HepG2 (cell line): ENCODE measurements at regions not wholly inside any gene's neighbourhood (a gene's known extent, or its start where the extent isn't known, plus 50 kb on each side); places are given as distances from the start of the nearest gene placed in this dataset.

Experiments
- ATAC-seq: fragments of 200-7000 bp; cut with Tn5 transposase; 3 replicates; pipeline ENCODE4 v1.9.1; 2020; ENCODE audit warnings: mild to moderate bottlenecking, moderate library complexity
- BruUV-seq: library from RNA; stranded (reverse); fragments of 400-500 nt; replicated peaks from 2 replicates; lab custom pipeline; 2021; lab: Mats Ljungman, UMichigan
- CTCF ChIA-PET: fragments of 300-600 bp; formaldehyde crosslinking; extraction: SDS; loops from one replicate; lab custom pipeline; 2021; ENCODE audit warnings: low total read pairs, inconsistent platforms, low intra/inter-chr PET ratio; lab: Yijun Ruan, JAX
- POLR2A ChIA-PET: fragments of 350-600 bp; sonication (Branson Sonifier 250); formaldehyde crosslinking; loops from one replicate; lab custom pipeline; 2020; ENCODE audit warnings: antibody characterized with exemption, inconsistent platforms; lab: Yijun Ruan, JAX
- DNase-seq: peaks from one replicate; pipeline ENCODE4 v3.0.0-alpha.2; 2015; ENCODE audit warnings: low spot score
- FAIRE-seq: peaks from 3 replicates; lab custom pipeline; 2011; peaks lifted over from hg19 to GRCh38; lab: Jason Lieb, UNC
- H2AFZ ChIP-seq: one replicate; pipeline ENCODE4 v1.6.1; 2011; ENCODE audit warnings: low read length, inconsistent platforms
- H3K27ac ChIP-seq: fragments of 300-600 bp; 3 replicates; pipeline ENCODE4 v1.8.0; 2011; ENCODE audit warnings: mixed run types, mild to moderate bottlenecking, mixed read lengths, low read length, inconsistent platforms; ENCODE audit not compliant: insufficient read depth; ENCODE audit errors: extremely low read length
- H3K27me3 ChIP-seq, 2 experiments: fragments of 200-600 bp in 1 of 2; 2 replicates in 1 of 2; 3 replicates in 1 of 2; pipeline versions ENCODE4 v1.6.0 to v1.8.0; 2011; ENCODE audit warnings: low read length in 2 of 2, mild to moderate bottlenecking in 2 of 2, moderate library complexity in 2 of 2, inconsistent platforms in 1 of 2; ENCODE audit not compliant: insufficient read depth in 2 of 2, control insufficient read depth in 1 of 2
- H3K36me3 ChIP-seq, 2 experiments: fragments of 200-600 bp in 1 of 2; replicated peaks in 1 of 2; 2 replicates in 1 of 2; 3 replicates in 1 of 2; pipeline versions ENCODE4 v1.5.1 to v1.8.0; 2011; ENCODE audit warnings: low read length in 2 of 2, inconsistent platforms in 1 of 2; ENCODE audit not compliant: insufficient read depth in 2 of 2, control insufficient read depth in 1 of 2
- H3K4me1 ChIP-seq: 2 replicates; pipeline ENCODE4 v1.5.1; 2012; ENCODE audit warnings: low read length, inconsistent platforms; ENCODE audit not compliant: insufficient read depth
- H3K4me2 ChIP-seq: 2 replicates; pipeline ENCODE4 v1.6.0; 2011; ENCODE audit warnings: low read depth, low read length, inconsistent platforms
- H3K4me3 ChIP-seq, 3 experiments: fragments of 200-600 bp in 1 of 3; sonication (generic), shearing (Covaris generic) in 1 of 3; replicated peaks in 1 of 3; 2 replicates each; pipeline ENCODE4 v1.5.1; 2011 to 2016; ENCODE audit warnings: low read length in 3 of 3, inconsistent platforms in 2 of 3, low read depth in 2 of 3, mild to moderate bottlenecking in 2 of 3, control low read depth in 1 of 3, mixed read lengths in 1 of 3; ENCODE audit not compliant: insufficient read depth in 1 of 3
- H3K79me2 ChIP-seq: one replicate; pipeline ENCODE4 v1.6.1; 2011; ENCODE audit warnings: low read length, inconsistent platforms; ENCODE audit not compliant: insufficient read depth
- H3K9ac ChIP-seq: 2 replicates; pipeline ENCODE4 v1.6.0; 2011; ENCODE audit warnings: mild to moderate bottlenecking, low read depth, low read length, inconsistent platforms; ENCODE audit not compliant: insufficient read depth
- H3K9me3 ChIP-seq: 2 replicates; pipeline ENCODE4 v1.5.1; 2012; ENCODE audit warnings: mild to moderate bottlenecking, low read length
- H4K20me1 ChIP-seq: 2 replicates; pipeline ENCODE4 v1.6.0; 2011; ENCODE audit warnings: inconsistent platforms, mild to moderate bottlenecking, low read length, moderate library complexity; ENCODE audit not compliant: insufficient read depth
- EED ChIP-seq: sonication (generic); formaldehyde crosslinking; IDR thresholded peaks from 2 replicates; pipeline ENCODE4 v1.5.0; 2020; ENCODE audit warnings: mild to moderate bottlenecking, missing genetic modification reagents
- WGBS: methylation state at CpG from one replicate; pipeline ENCODE4 v1.1.6; 2017; ENCODE audit warnings: low lambda C conversion rate; 5-methylcytosine and 5-hydroxymethylcytosine counted together
- in situ Hi-C: cut with HindIII; loops from 2 replicates; pipeline ENCODE4 v1.10.0; 2017; ENCODE audit warnings: low pct_unique_long_range_greater_than_20kb; ENCODE audit not compliant: extremely low pct_ligation_motif_present
- intact Hi-C: fragments of 100-400 bp; cut with micrococcal nuclease; formaldehyde crosslinking; loops from one replicate; pipeline ENCODE4 v1.10.0; 2022; ENCODE audit not compliant: unreplicated experiment
- TF ChIP-seq, protein P1 (sequence below): sonication (generic); formaldehyde crosslinking; IDR thresholded peaks from 2 replicates; pipeline ENCODE4; 2020; ENCODE audit warnings: missing genetic modification reagents, mild to moderate bottlenecking, borderline replicate concordance
- TF ChIP-seq, protein P2 (sequence below): sonication (generic); formaldehyde crosslinking; IDR thresholded peaks from 2 replicates; pipeline ENCODE4 v1.9.0; 2021; ENCODE audit warnings: missing genetic modification reagents, borderline replicate concordance

DNA sequence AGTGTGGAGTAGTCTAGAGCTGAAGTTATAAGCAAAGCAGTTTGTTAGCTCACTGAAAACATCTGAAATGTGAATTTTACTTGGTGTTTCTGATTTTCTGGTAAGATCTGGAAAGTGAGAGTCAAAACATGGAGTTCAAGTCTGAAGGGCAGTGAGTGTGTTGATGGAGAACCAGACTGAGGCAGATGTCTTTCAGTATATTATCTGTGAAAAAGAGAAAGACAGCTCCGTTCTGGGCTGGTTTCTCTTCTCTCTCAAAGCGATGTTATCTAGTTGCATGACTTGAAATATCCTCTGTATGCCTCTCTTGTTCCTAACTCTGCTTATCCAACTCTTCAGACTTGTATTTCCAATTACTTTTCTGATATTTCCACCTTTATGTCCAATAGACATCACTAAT, 381.9 kb upstream of the RGS6 start:
- H3K4me1 ChIP-seq, result peaks cover 29% of the 10 kb centered on the region
- DNase-seq (no peak), ATAC-seq (no peak), FAIRE-seq (no peak)
- H3K4me3 ChIP-seq, result no peak overlapping the region
- in situ Hi-C loops (no loop called here), intact Hi-C loops (no loop called here)
- no peak overlapping the region for H3K9ac ChIP-seq
- BruUV-seq, result no TSS peak
- H3K4me2 ChIP-seq, result no peak overlapping the region
- H3K79me2 ChIP-seq, result no peaks in the 10 kb centered on the region
- POLR2A ChIA-PET, result no interaction called here
- H4K20me1 ChIP-seq, result peaks cover 3% of the 10 kb centered on the region; the same call in 1 of the 2 replicates
- H3K27me3 ChIP-seq, result no peaks in the 10 kb centered on the region
- H3K9me3 ChIP-seq, result no peaks in the 10 kb centered on the region
- 91% methylated on average over 2 of the region's 2 CpGs for WGBS
- H2AFZ ChIP-seq, result no peak overlapping the region
- CTCF ChIA-PET, result no interaction called here
- TF ChIP-seq, protein P1, sequence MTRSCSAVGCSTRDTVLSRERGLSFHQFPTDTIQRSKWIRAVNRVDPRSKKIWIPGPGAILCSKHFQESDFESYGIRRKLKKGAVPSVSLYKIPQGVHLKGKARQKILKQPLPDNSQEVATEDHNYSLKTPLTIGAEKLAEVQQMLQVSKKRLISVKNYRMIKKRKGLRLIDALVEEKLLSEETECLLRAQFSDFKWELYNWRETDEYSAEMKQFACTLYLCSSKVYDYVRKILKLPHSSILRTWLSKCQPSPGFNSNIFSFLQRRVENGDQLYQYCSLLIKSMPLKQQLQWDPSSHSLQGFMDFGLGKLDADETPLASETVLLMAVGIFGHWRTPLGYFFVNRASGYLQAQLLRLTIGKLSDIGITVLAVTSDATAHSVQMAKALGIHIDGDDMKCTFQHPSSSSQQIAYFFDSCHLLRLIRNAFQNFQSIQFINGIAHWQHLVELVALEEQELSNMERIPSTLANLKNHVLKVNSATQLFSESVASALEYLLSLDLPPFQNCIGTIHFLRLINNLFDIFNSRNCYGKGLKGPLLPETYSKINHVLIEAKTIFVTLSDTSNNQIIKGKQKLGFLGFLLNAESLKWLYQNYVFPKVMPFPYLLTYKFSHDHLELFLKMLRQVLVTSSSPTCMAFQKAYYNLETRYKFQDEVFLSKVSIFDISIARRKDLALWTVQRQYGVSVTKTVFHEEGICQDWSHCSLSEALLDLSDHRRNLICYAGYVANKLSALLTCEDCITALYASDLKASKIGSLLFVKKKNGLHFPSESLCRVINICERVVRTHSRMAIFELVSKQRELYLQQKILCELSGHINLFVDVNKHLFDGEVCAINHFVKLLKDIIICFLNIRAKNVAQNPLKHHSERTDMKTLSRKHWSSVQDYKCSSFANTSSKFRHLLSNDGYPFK (CRISPR knock-in tag), result no peak
- TF ChIP-seq, protein P2, sequence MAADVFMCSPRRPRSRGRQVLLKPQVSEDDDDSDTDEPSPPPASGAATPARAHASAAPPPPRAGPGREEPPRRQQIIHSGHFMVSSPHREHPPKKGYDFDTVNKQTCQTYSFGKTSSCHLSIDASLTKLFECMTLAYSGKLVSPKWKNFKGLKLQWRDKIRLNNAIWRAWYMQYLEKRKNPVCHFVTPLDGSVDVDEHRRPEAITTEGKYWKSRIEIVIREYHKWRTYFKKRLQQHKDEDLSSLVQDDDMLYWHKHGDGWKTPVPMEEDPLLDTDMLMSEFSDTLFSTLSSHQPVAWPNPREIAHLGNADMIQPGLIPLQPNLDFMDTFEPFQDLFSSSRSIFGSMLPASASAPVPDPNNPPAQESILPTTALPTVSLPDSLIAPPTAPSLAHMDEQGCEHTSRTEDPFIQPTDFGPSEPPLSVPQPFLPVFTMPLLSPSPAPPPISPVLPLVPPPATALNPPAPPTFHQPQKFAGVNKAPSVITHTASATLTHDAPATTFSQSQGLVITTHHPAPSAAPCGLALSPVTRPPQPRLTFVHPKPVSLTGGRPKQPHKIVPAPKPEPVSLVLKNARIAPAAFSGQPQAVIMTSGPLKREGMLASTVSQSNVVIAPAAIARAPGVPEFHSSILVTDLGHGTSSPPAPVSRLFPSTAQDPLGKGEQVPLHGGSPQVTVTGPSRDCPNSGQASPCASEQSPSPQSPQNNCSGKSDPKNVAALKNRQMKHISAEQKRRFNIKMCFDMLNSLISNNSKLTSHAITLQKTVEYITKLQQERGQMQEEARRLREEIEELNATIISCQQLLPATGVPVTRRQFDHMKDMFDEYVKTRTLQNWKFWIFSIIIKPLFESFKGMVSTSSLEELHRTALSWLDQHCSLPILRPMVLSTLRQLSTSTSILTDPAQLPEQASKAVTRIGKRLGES (CRISPR knock-in tag), result no peak
- no peak for TF ChIP-seq EED (CRISPR knock-in tag)
- H3K27ac ChIP-seq, result no peak overlapping the region
- no peaks in the 10 kb centered on the region for H3K36me3 ChIP-seq
